ENCODE measurements at regions not wholly inside any gene's neighbourhood (a gene's known extent, or its start where the extent isn't known, plus 50 kb on each side); places are given as distances from the start of the nearest gene placed in this dataset.
A peak's percentile ranks its signal among the peaks of the same experiment; 100 is the strongest.

DNA sequence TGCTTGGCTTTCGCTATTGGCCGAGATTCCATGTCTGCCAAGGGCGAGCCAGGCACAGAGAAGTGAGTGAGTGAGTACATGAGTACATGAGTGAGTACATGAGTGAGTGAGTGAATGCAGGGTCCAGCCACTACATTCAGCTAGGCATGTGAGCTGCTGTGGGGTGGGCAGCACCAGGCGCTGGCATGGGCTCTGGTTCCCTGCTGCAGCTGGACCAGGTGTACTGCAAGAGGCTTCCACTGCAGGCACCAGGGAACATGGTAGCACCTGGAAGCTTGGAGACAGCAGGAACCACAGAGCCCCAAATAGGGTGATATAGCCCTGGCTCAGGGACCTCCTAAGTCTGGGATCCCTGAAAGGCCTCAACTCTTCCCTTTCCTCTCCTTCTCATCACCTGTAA, 330.2 kb downstream of the USP25 start:
- H3K9me3 ChIP-seq, result peaks cover 0 to 13% (median 0%) of the 10 kb centered on the region in 8 donors
- no peak for TF ChIP-seq POLR2A (IDR thresholded peaks at IDR 0.05)
- TF ChIP-seq, protein P1, sequence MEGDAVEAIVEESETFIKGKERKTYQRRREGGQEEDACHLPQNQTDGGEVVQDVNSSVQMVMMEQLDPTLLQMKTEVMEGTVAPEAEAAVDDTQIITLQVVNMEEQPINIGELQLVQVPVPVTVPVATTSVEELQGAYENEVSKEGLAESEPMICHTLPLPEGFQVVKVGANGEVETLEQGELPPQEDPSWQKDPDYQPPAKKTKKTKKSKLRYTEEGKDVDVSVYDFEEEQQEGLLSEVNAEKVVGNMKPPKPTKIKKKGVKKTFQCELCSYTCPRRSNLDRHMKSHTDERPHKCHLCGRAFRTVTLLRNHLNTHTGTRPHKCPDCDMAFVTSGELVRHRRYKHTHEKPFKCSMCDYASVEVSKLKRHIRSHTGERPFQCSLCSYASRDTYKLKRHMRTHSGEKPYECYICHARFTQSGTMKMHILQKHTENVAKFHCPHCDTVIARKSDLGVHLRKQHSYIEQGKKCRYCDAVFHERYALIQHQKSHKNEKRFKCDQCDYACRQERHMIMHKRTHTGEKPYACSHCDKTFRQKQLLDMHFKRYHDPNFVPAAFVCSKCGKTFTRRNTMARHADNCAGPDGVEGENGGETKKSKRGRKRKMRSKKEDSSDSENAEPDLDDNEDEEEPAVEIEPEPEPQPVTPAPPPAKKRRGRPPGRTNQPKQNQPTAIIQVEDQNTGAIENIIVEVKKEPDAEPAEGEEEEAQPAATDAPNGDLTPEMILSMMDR (IDR thresholded peaks at IDR 0.05 in 8 of 11, conservative IDR thresholded peaks at IDR 0.05 in 3 of 11), result no peak
- no peak overlapping the region for H3K27ac ChIP-seq
- no peaks in the 10 kb centered on the region for H3K4me1 ChIP-seq
- intact Hi-C loops (cut with DNase I; ENCODE audit: low total_unique reads), result no loop called here
- H3K36me3 ChIP-seq, result no peaks in the 10 kb centered on the region
- H3K27me3 ChIP-seq (replicated peaks in 1 of 7), result no peaks in the 10 kb centered on the region
- peak; percentile 56 for DNase-seq
- 87 to 96% (median 93%) methylated on average over 4 of the region's 4 CpGs for WGBS, 5 donors
- H3K4me3 ChIP-seq, result no peak overlapping the region

DNA sequence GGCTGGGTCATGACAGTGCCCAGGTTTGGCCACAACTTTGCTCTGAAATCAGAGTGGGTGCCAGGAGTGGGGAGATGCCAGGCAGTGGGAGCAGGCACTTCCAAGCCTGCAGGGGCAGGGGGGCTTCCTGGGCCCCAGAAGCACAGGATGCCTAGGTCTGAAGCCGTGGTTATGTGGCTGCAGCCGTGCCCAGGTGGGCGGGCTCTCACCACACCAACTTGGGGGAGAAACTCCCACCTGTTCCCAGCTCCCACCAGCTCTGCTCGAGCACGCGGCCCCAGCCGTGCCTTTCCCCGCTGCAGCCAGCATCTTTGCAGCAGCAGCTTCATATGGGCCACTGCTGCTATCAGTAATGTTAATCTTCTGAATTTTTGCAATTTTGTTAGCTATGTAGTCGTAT, 331.4 kb downstream of the USP25 start:
- no peak overlapping the region for H3K4me3 ChIP-seq
- no peaks in the 10 kb centered on the region for H3K36me3 ChIP-seq
- H3K27ac ChIP-seq, result no peak overlapping the region
- no peak for TF ChIP-seq POLR2AphosphoS5 (IDR thresholded peaks at IDR 0.05)
- TF ChIP-seq, protein P1 (IDR thresholded peaks at IDR 0.05 in 8 of 11, conservative IDR thresholded peaks at IDR 0.05 in 3 of 11), result no peak
- no peak for TF ChIP-seq POLR2A (IDR thresholded peaks at IDR 0.05)
- H3K4me1 ChIP-seq, result no peaks in the 10 kb centered on the region
- DNase-seq, result peak; percentile 70
- no peaks in the 10 kb centered on the region for H3K27me3 ChIP-seq (replicated peaks in 1 of 7)
- intact Hi-C loops (cut with DNase I; ENCODE audit: low total_unique reads), result no loop called here
- WGBS, 5 donors, result 89 to 99% (median 92%) methylated on average over 6 to 9 of the region's 9 CpGs
- peaks cover 0 to 13% (median 0%) of the 10 kb centered on the region in 8 donors for H3K9me3 ChIP-seq

DNA sequence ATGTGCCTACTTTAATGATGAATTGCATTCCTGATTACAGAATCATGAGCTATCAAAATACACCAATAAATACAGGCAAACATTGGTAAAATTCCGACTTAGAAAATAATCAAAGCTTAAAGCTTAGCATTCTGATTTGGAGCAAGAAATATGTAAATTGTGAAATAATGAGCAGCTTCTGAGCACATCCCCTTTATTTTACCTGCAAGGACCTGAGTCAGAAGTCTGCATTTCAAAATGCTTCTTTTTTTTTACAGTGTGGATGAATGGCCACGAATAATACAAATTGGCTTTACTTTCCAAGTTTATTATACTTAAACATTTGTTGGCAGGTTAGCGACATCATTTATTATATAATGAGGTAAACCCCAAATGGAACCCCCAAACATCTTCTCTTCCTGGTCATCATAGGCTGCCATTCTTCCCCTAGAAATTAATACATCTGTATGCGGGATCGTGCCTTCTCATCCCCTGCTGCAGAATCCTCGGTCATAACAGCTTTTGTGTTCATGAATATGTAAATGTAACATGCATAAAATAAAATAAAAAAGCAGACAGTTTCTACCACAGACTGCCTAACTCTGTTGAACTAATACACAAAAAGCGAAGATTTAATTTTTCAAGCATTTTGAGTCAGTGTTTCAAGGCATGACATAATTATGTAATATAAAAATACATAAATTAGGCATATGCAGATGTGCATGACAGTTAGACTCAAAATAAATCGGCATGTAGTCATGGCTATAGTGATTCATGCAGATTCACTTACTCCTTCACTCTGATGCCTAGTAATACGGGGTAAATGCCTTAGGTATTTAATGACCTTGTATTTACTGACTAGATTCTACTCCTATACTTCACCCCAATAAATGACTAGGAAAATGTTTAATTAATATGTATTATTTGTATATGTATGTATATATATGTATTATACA, 339.7 kb downstream of the USP25 start:
- TF ChIP-seq POLR2AphosphoS5 (IDR thresholded peaks at IDR 0.05) (no peak), POLR2A (IDR thresholded peaks at IDR 0.05) (no peak)
- TF ChIP-seq, protein P1 (IDR thresholded peaks at IDR 0.05 in 8 of 11, conservative IDR thresholded peaks at IDR 0.05 in 3 of 11), result no peak
- Histone ChIP-seq H3K4me1 (no peaks in the 10 kb centered on the region), H3K27ac (no peak overlapping the region), H3K4me3 (no peak overlapping the region), H3K27me3 (replicated peaks in 1 of 7) (peaks cover 0 to 5% (median 0%) of the 10 kb centered on the region in 7 donors), H3K9me3 (no peaks in the 10 kb centered on the region), H3K36me3 (no peaks in the 10 kb centered on the region)
- DNase-seq, result no peak
- intact Hi-C loops (cut with DNase I; ENCODE audit: low total_unique reads), result no loop called here
- 83 to 92% (median 87%) methylated on average over 9 of the region's 9 CpGs for WGBS, 5 donors

DNA sequence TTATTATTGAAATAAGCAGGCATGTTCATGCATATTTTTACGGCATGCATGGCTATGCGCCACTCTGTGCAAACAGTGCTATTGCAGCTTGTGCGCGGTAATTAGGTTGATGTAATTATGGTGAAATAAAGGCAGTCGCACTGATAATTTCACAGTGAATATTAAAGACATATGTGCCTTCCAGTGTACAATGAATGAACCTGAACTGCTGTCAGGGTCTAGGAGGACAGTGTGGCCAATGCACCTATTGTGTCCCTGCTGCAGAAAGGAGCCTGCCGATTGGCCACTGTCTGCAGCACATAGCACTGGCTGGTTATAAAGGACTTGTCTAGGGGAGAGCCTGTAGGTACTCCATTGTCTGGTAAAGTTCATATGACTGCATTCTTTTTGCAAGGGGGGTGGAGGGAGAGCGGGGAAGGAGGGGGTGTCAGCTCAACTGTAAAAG, 340.4 kb downstream of the USP25 start:
- no peaks in the 10 kb centered on the region for H3K4me1 ChIP-seq
- peaks cover 0 to 5% (median 0%) of the 10 kb centered on the region in 7 donors for H3K27me3 ChIP-seq (replicated peaks in 1 of 7)
- H3K9me3 ChIP-seq, result no peaks in the 10 kb centered on the region
- H3K27ac ChIP-seq, result no peak overlapping the region
- TF ChIP-seq POLR2AphosphoS5 (IDR thresholded peaks at IDR 0.05) (no peak), POLR2A (IDR thresholded peaks at IDR 0.05) (no peak)
- TF ChIP-seq, protein P1 (IDR thresholded peaks at IDR 0.05 in 8 of 11, conservative IDR thresholded peaks at IDR 0.05 in 3 of 11), result no peak
- no peak for DNase-seq
- 89 to 95% (median 92%) methylated on average over 7 of the region's 7 CpGs for WGBS, 5 donors
- H3K36me3 ChIP-seq, result no peaks in the 10 kb centered on the region
- no peak overlapping the region for H3K4me3 ChIP-seq
- intact Hi-C loops (cut with DNase I; ENCODE audit: low total_unique reads), result no loop called here

Data from spleen (tissue), 11 donors.